Cardiac muscle cell (in vitro differentiated cells and primary cell): ENCODE measurements at regions not wholly inside any gene's neighbourhood (a gene's known extent, or its start where the extent isn't known, plus 50 kb on each side); places are given as distances from the start of the nearest gene placed in this dataset.
"Not testable (repeated sequence)": the region's sequence is repeated elsewhere in the genome, so short reads cannot be mapped to it uniquely, and the experiment has no call there.

ENCODE experiments used
- DNase-seq, 2 donors: peaks; one replicate each; pipeline versions ENCODE4 v3.0.0 to v3.0.0-alpha.2; 2010 to 2017; ENCODE audit warnings: low read depth in 1 of 2, low spot score in 1 of 2
- H3K27ac ChIP-seq: fragments of 200-600 bp; sonication (generic); 2 replicates; pipeline ENCODE4 v1.5.1; 2016
- H3K27me3 ChIP-seq: fragments of 200-600 bp; sonication (generic); 2 replicates; pipeline ENCODE4 v1.6.0; 2016; ENCODE audit warnings: control low read depth
- H3K36me3 ChIP-seq: fragments of 200-600 bp; sonication (generic); 2 replicates; pipeline ENCODE4 v1.5.1; 2016; ENCODE audit warnings: control low read depth
- H3K4me1 ChIP-seq: fragments of 200-600 bp; sonication (generic); 2 replicates; pipeline ENCODE4 v1.8.1; 2017; ENCODE audit warnings: low read depth, mild to moderate bottlenecking, mixed run types
- H3K4me3 ChIP-seq: fragments of 200-600 bp; sonication (generic); 2 replicates; pipeline ENCODE4 v1.5.1; 2016; ENCODE audit warnings: mild to moderate bottlenecking
- H3K9me3 ChIP-seq: fragments of 200-600 bp; sonication (generic); 2 replicates; pipeline ENCODE4 v1.5.1; 2017; ENCODE audit warnings: low read depth, mild to moderate bottlenecking, control low read depth
- TF ChIP-seq, protein P1 (sequence below): IDR thresholded peaks from 2 replicates; pipeline ENCODE4 v1.5.1; 2012; ENCODE audit warnings: low read depth, mild to moderate bottlenecking, low read length

DNA sequence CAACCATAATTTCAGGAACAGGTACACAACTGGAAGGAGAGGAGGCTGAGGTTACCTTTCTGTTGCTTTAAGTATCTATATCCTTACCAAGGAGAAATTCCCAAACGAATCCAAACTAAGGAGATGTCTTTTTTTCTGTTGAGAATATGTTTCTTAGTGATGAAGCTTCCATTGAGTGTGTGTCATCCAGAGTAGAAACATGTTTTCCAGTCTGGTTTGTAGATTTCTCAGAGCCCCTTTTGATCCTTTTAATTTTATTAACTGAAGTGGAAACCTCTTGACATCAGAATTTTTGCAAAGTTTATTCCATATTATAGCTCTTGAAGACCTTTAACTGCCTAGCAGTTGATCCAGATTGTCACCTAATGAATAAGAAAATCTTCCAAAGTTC lies 207.1 kb upstream of the FERD3L start:
- TF ChIP-seq, protein P1, sequence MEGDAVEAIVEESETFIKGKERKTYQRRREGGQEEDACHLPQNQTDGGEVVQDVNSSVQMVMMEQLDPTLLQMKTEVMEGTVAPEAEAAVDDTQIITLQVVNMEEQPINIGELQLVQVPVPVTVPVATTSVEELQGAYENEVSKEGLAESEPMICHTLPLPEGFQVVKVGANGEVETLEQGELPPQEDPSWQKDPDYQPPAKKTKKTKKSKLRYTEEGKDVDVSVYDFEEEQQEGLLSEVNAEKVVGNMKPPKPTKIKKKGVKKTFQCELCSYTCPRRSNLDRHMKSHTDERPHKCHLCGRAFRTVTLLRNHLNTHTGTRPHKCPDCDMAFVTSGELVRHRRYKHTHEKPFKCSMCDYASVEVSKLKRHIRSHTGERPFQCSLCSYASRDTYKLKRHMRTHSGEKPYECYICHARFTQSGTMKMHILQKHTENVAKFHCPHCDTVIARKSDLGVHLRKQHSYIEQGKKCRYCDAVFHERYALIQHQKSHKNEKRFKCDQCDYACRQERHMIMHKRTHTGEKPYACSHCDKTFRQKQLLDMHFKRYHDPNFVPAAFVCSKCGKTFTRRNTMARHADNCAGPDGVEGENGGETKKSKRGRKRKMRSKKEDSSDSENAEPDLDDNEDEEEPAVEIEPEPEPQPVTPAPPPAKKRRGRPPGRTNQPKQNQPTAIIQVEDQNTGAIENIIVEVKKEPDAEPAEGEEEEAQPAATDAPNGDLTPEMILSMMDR: no peak
- Histone ChIP-seq H3K36me3 (no peaks in the 10 kb centered on the region), H3K9me3 (no peaks in the 10 kb centered on the region), H3K27ac (no peak overlapping the region), H3K27me3 (no peaks in the 10 kb centered on the region), H3K4me3 (no peak overlapping the region), H3K4me1 (no peaks in the 10 kb centered on the region)
- no peak for DNase-seq

DNA sequence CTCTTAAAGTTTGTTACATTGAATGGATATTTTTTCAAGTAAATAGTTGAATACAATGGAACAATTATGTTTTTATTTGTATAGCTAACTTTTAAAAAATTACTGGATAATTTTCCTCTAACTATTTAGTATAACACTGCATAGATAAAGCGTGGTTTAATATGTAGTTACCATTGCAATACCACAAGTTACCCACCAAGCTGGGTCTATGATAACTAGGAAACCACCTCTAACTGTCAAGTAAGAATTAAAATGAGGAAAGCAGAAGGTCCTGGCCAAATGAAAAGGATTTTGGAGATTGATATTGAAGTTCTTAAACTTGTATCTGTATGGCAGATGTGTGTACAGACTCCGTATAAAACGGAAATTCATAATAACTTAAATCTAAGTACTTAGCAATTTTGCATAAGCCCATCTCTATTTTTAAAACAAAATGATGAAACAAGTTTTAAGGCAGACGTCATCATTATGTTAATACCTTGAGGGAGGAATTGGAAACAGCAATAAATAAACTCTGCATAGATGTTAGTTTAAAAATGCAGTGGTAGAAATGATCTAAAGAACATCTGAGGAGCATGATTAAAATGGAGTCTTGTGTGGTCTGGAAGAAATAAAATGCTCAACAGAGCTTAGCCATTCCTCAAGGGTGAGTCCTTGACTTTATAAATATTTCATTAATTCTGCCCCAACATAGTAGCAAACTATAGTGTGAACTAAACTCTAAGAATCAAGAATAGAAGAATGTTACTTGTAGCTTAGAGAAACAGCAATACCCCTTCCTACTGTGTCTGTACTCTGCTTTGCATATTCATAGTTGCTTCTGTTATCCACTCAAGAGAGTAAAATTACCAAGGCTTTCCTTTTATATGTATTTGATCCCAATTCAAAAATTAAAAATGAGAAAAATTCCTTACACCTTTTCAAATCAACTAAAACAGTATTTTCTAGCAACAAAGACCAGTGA lies 206.4 kb upstream of the FERD3L start:
- TF ChIP-seq, protein P1: no peak
- H3K27ac ChIP-seq: no peak overlapping the region
- DNase-seq: no peak
- H3K27me3 ChIP-seq: no peaks in the 10 kb centered on the region
- H3K4me1 ChIP-seq: no peaks in the 10 kb centered on the region
- no peaks in the 10 kb centered on the region for H3K36me3 ChIP-seq
- H3K9me3 ChIP-seq: no peaks in the 10 kb centered on the region
- no peak overlapping the region for H3K4me3 ChIP-seq

DNA sequence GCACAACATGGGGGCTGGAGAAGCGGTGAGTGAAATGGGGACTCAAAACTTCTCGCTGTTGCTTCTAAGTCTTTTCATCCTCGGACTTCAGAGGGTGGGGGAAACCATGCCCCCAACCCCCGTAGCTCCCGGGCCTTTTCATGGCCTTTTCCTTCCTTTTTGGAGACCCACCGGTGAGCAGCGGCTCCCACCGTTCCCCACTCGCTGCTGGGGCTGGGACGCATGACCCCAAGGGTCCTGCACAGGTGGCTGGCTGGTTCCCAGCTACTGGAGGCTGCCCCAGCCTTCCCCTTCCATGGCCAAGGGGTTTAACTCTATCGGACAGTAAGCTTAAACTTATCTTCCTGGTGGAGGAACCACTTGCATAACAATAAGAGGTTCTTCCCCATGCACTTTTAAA lies 194.3 kb upstream of the FERD3L start:
- no peak for DNase-seq
- H3K27ac ChIP-seq: no peak overlapping the region
- TF ChIP-seq, protein P1: no peak
- H3K36me3 ChIP-seq: no peaks in the 10 kb centered on the region
- H3K9me3 ChIP-seq: no peaks in the 10 kb centered on the region
- no peaks in the 10 kb centered on the region for H3K27me3 ChIP-seq
- H3K4me1 ChIP-seq: peaks cover 7% of the 10 kb centered on the region
- H3K4me3 ChIP-seq: no peak overlapping the region

DNA sequence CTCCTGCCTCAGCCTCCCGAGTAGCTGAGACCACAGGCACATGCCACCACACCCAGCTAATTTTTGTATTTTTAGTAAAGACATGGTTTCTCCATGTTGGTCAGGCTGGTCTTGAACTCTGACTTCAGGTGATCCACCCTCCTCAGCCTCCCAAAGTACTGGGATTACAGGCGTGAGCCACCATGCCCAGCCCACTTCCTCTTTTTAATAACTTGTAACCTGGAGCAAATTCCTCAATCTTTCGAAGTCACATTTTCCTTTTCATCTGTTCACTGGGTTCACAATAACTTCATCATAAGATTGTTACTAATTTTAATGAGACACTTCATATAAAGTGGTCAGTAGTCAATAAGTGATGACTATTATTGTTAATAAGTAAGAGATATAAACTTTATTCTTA lies 193.3 kb upstream of the FERD3L start:
- DNase-seq, H3K36me3 ChIP-seq, H3K9me3 ChIP-seq, H3K27me3 ChIP-seq, H3K27ac ChIP-seq, H3K4me1 ChIP-seq, H3K4me3 ChIP-seq: not testable (repeated sequence)

DNA sequence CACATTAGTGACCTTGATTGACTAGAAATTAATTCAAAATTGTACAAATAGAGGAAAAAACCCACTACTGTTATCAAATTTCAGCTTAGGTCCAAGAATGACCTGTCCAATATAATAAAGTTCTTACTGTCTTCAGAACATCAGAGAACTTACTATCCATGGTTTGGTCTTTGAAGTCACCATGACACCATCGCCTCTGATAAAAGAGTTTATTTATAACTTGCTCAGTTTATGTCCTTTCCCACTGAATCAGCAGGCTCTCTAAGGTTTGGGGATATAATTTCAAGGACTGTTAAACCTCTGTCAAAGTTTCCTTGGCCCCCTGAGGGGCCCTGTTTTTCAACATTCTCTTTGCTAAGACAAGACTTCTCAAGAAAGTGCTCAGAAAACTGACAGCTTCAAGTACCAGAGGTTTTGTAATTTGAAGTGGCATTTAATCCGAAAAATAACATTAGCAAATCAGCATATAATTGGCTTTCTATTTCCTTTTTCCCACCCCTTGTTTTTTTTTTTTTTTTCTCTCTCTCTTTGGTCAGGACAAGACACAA lies 191.7 kb upstream of the FERD3L start:
- TF ChIP-seq, protein P1: no peak
- no peaks in the 10 kb centered on the region for H3K36me3 ChIP-seq
- no peak overlapping the region for H3K27ac ChIP-seq
- no peaks in the 10 kb centered on the region for H3K27me3 ChIP-seq
- no peaks in the 10 kb centered on the region for H3K9me3 ChIP-seq
- no peak overlapping the region for H3K4me3 ChIP-seq
- peaks cover 7% of the 10 kb centered on the region for H3K4me1 ChIP-seq
- peak in 1 of 2 donors; percentile 2 for DNase-seq

DNA sequence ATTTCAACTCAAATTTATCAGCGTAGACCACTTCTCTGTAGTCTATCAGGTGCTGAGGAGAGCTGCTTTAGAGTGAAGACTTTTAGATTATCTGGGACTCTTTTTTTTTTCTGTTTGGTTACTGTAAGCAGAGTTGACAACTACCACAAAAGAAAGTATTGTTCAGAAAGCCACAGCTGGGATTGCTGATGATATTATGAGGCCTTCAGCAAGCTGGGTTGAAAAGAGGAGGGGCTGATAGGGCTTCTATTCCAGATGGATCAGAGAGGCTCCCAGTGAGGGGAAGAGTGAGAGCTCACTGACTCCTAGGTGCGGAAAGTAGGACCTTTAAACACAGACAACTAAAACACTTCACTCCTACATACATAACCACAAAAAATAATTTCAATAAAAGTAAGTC lies 188.5 kb upstream of the FERD3L start:
- Histone ChIP-seq H3K4me1 (peaks cover 7% of the 10 kb centered on the region), H3K4me3 (no peak overlapping the region), H3K27me3 (no peaks in the 10 kb centered on the region), H3K36me3 (no peaks in the 10 kb centered on the region), H3K27ac (no peak overlapping the region), H3K9me3 (no peaks in the 10 kb centered on the region)
- DNase-seq: peak; percentile 2 to 10
- TF ChIP-seq, protein P1: no peak
